WI38 (cell line): ENCODE measurements at regions not wholly inside any gene's neighbourhood (a gene's known extent, or its start where the extent isn't known, plus 50 kb on each side); places are given as distances from the start of the nearest gene placed in this dataset.

ENCODE experiments used
- H3K4me3 ChIP-seq: 2 replicates; pipeline ENCODE4 v1.5.1; 2011; ENCODE audit warnings: low read depth, mild to moderate bottlenecking, control low read depth, low read length
- CTCF ChIP-seq: IDR thresholded peaks from 2 replicates; pipeline ENCODE4 v1.5.1; 2012; ENCODE audit warnings: low read depth, mild to moderate bottlenecking, control low read depth, low read length

- no peak for TF ChIP-seq CTCF
- no peak overlapping the region for H3K4me3 ChIP-seq
These were observed 880.2 kb upstream of the CELF4 start for GRCh38 chr18:38445804-38446145.

- no peak overlapping the region for H3K4me3 ChIP-seq
- TF ChIP-seq CTCF = no peak
These were observed 879.6 kb upstream of the CELF4 start for GRCh38 chr18:38444971-38445803.

- H3K4me3 ChIP-seq = no peak overlapping the region
- no peak for TF ChIP-seq CTCF
These were observed 862.1 kb upstream of the CELF4 start for GRCh38 chr18:38427736-38428135.

- no peak for TF ChIP-seq CTCF
These were observed 861.6 kb upstream of the CELF4 start for GRCh38 chr18:38427234-38427633.

GRCh38 chr18:38421872-38422615, 856.4 kb upstream of the CELF4 start:
- TF ChIP-seq CTCF = no peak
- no peak overlapping the region for H3K4me3 ChIP-seq

More at GRCh38 chr18:38427234-38427633, 861.6 kb upstream of the CELF4 start:
- no peak overlapping the region for H3K4me3 ChIP-seq

- H3K4me3 ChIP-seq = no peak overlapping the region
- no peak for TF ChIP-seq CTCF
These were observed 855.4 kb upstream of the CELF4 start for GRCh38 chr18:38421021-38421420.

GRCh38 chr18:38420611-38421010, 855.0 kb upstream of the CELF4 start:
- H3K4me3 ChIP-seq = no peak overlapping the region
- no peak for TF ChIP-seq CTCF
